ENCODE measurements at regions not wholly inside any gene's neighbourhood (a gene's known extent, or its start where the extent isn't known, plus 50 kb on each side); places are given as distances from the start of the nearest gene placed in this dataset.

DNA sequence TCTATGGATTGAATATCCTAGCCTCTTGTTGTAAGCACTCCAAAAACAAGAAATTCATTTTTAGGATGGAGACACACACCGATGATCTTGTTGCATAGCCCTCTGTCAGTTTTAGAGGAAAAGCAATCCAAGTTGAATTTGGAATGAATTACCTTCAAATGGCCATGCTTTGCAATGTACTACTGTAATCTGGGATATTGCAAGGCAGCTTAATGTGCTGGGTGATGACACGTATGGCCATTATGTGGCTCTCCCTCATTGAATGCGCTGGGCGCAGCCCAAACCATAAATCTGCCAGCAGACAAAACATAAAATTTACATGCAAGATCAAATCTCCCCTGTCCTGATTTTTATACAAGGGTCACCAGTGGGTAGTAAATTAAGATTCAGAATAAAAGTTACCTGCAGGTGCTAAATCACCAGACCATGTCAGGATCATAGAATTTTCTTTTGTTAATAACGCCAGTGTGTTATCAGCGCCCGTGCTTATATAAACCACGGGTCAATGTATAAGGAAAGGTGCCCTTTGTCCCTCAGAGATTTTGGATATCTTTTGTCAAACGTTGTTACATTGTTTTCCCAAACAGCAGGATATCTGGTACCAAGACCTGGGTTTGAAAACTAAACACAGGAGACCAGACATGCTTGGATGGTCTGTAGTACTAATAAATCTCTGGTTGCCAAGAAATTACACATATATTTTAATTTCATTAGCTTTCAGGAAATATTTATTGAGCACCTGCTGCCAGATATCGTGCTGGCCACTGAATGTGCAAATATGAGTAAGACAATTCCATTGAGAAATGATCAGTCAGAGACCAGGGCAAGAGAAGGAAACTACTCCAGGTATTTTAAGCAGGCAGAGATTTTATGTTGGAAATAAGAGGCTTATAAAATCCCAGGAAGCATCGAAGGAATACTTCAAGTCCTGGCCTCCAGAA lies 237.1 kb downstream of the EBLN2 start:
- no peak for DNase-seq

- no peak for DNase-seq
Measured at GRCh38 chr3:73299184-73299691, 237.8 kb downstream of the EBLN2 start.

DNA sequence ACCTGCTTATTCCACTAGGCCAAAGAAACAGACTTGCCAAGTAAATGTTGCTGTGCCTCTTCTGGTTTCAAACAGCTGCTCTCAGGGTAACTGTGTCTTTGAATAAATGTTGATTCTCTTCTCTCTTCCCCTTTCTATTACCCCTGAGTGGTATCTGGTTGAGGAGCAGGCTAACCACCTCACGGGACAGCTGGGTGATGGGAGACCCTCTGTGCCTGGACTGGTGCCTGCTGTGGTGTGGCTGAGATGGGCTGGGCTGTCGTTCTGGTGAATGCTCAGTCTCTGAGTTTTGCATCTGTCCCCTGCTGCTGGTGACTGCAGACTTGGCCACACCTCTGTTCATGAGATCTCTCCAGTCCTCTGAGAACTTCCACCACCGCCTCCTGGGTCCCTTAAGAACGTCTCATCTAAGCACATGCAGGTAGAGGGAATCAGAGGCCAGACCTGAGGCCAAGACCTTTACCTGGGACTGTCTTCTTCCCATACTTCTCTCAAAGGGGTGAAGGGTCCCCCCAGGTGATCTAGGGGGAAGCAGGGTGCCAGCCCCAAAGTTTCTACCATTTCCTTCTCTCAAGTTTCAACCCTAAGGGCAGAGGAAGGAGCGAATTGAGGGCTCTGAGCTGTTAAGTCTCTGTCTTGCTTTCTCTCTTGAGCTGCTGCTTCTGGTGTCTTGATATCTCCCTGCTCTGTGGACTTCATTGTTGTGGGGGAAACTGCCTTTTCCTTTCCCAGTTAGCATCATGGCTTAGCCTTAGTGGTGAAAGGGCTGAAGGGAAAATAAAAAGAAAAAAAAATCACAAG lies 252.9 kb downstream of the EBLN2 start:
- DNase-seq: no peak

GRCh38 chr3:73315706-73316105 lies 254.2 kb downstream of the EBLN2 start:
- DNase-seq: peak; percentile 14

- DNase-seq: no peak
Measured at GRCh38 chr3:73319179-73319769, 257.8 kb downstream of the EBLN2 start.

DNA sequence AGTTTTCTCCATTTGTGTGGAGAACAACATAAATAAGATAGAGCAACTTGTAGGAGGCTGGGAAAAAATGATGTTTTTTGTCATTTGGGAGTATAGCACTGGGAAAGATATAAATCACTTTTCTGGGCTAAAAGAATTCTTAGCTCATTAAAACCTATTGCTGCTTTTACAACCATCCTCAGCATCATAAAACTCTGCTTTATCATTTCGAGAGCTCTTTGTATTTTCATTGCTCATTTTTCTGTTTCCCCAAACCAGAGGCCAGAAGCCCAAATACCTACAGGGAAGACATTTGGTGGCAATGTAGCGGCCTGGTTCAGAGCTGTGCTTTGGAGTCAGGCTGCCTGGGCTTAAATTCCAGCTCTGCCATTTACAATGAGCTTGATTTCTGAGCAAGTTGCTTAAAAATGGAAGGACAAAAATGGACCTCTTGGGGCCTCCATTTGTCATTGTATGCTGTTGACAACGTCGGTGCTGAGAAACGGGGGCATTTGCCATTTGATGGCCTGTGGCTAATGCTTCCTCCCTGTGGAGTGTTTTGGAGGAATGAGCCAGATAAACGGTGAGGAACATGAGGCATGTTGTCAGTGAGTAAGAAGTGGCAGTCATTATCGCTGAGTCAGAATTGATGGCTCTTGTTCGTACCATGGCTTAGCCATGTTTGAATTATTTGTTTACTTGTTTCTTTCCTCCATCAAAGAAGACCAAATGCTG lies 260.0 kb downstream of the EBLN2 start:
- no peak for DNase-seq

- peak; percentile 27 for DNase-seq
Measured at GRCh38 chr3:73324203-73325155, 263.0 kb downstream of the EBLN2 start.

DNA sequence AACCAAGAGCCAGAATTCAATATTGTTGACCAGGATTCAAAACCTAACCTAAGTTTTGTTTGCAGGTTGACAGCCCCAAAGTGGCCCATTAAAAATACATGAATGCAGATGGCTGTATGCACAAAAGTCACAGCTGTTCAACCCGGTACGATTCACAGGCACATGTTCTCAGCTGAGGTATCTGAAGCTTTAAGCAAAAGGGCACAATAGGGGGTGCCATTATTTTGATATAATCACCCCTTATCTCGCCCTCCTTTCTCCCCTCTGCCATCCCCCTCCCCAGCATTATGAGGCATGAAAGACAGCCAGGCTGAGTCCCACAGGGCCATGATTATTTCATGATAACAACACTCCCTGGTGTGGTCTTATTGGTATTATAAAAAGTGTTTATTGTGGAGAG lies 264.9 kb downstream of the EBLN2 start:
- no peak for DNase-seq

DNA sequence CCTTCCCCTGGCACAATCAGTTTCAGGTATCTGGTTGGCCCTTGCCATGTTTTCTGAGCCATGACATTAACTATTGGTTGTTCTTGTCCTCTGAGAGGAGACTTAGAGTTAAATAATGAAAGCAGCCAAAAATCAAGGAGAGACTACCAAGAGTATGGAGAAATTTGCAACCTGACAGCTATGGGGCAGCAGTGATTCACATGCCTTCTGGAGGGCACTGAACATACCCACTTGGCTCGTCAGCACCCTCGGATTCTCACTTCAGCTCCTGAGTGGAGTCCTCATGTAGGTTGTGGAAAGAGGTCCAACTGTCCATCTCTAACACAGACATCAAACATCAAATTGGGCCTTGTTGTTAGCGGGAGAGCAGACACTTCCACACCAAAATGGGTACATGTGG lies 265.6 kb downstream of the EBLN2 start:
- no peak for DNase-seq
